HCT116 (cell line): ENCODE measurements at regions not wholly inside any gene's neighbourhood (a gene's known extent, or its start where the extent isn't known, plus 50 kb on each side); places are given as distances from the start of the nearest gene placed in this dataset.

ENCODE experiments used
- ATF3 ChIP-seq: IDR thresholded peaks from 2 replicates; pipeline ENCODE4 v1.6.1; 2012
- CEBPB ChIP-seq: IDR thresholded peaks from 2 replicates; pipeline ENCODE4 v1.6.1; 2012; ENCODE audit warnings: low read depth
- CTCF ChIP-seq, 3 experiments: fragments of 200-600 bp in 1 of 3; sonication (generic) in 1 of 3; IDR thresholded peaks in 2 of 3; conservative IDR thresholded peaks in 1 of 3; 2 replicates each; pipeline ENCODE4 v1.5.1; 2012 to 2017; ENCODE audit warnings: low read depth in 2 of 3, low read length in 2 of 3, antibody characterized with exemption in 1 of 3, borderline replicate concordance in 1 of 3, control low read depth in 1 of 3, mild to moderate bottlenecking in 1 of 3, mixed read lengths in 1 of 3, mixed run types in 1 of 3, moderate library complexity in 1 of 3; ENCODE audit not compliant: insufficient read depth in 1 of 3
- EZH2 ChIP-seq: fragments of 200-600 bp; sonication (generic); IDR thresholded peaks from 2 replicates; pipeline ENCODE4 v1.6.1; 2017; ENCODE audit warnings: antibody characterized with exemption, mixed run types
- POLR2A ChIP-seq: IDR thresholded peaks from 2 replicates; pipeline ENCODE4 v1.7.0; 2011; ENCODE audit warnings: borderline replicate concordance; ENCODE audit not compliant: insufficient read depth, insufficient read length; ENCODE audit errors: extremely low read depth
- POLR2AphosphoS5 ChIP-seq: IDR thresholded peaks from 2 replicates; pipeline ENCODE4 v1.6.1; 2011; ENCODE audit warnings: mild to moderate bottlenecking, low read depth, low read length, moderate library complexity
- RAD21 ChIP-seq: IDR thresholded peaks from 2 replicates; pipeline ENCODE4 v1.6.1; 2012; ENCODE audit warnings: low read depth, mild to moderate bottlenecking
- REST ChIP-seq: IDR thresholded peaks from 2 replicates; pipeline ENCODE4 v1.6.1; 2012; ENCODE audit warnings: low read depth
- SIN3A ChIP-seq: IDR thresholded peaks from 2 replicates; pipeline ENCODE4 v1.6.1; 2012; ENCODE audit warnings: low read depth
- SP1 ChIP-seq: IDR thresholded peaks from 2 replicates; pipeline ENCODE4 v1.6.1; 2012; ENCODE audit warnings: low read depth
- ZBTB33 ChIP-seq: IDR thresholded peaks from 2 replicates; pipeline ENCODE4 v1.6.1; 2011; ENCODE audit warnings: mild to moderate bottlenecking, low read length, moderate library complexity; ENCODE audit not compliant: insufficient replicate concordance; ENCODE audit errors: extremely low read depth
- ZNF274 ChIP-seq: fragments of 200-500 bp; sonication (Bioruptor generic); IDR thresholded peaks from 2 replicates; pipeline ENCODE4 v1.6.1; 2014; ENCODE audit warnings: mild to moderate bottlenecking, low read depth, low read length, inconsistent platforms

GRCh38 chr22:46056546-46057245 lies 79.7 kb upstream of the WNT7B start:
- TF ChIP-seq SIN3A (no peak), POLR2A (no peak), REST (no peak), CTCF (IDR thresholded peaks at IDR 0.05 in 2 of 3, conservative IDR thresholded peaks at IDR 0.05 in 1 of 3; ENCODE audit: borderline replicate concordance in 1 of 3, insufficient read depth in 1 of 3, low read depth in 2 of 3, low read length in 2 of 3) (no peak), RAD21 (no peak), EZH2 (no peak), CEBPB (no peak), SP1 (no peak), ZBTB33 (no peak), ZNF274 (no peak), ATF3 (no peak), POLR2AphosphoS5 (no peak)
